CD4-positive, CD25-positive, alpha-beta regulatory T cell (primary cell): ENCODE measurements at regions not wholly inside any gene's neighbourhood (a gene's known extent, or its start where the extent isn't known, plus 50 kb on each side); places are given as distances from the start of the nearest gene placed in this dataset.
A peak's percentile ranks its signal among the peaks of the same experiment; 100 is the strongest.

Source experiments
- ATAC-seq, 2 donors: fragments of 150-1000 bp; cut with Tn5 transposase; one replicate each; pipeline ENCODE4 v1.10.0; 2021; ENCODE audit warnings: low read depth in 2 of 2, moderate number of reproducible peaks in 2 of 2, moderate library complexity in 1 of 2
- DNase-seq, 3 donors: peaks; one replicate each; pipeline versions ENCODE4 v3.0.0 to v3.0.0-alpha.2; 2012 to 2022; ENCODE audit warnings: mixed read lengths in 1 of 3
- H3K27ac ChIP-seq: one replicate; pipeline ENCODE4 v1.7.0; 2013; ENCODE audit warnings: mild to moderate bottlenecking, low read length; ENCODE audit not compliant: insufficient read depth, poor library complexity, severe bottlenecking
- H3K27me3 ChIP-seq: one replicate; pipeline ENCODE4 v1.7.0; 2013; ENCODE audit warnings: low read length; ENCODE audit not compliant: control insufficient read depth, insufficient read depth
- H3K36me3 ChIP-seq: one replicate; pipeline ENCODE4 v1.7.0; 2013; ENCODE audit warnings: mild to moderate bottlenecking, low read length, moderate library complexity; ENCODE audit not compliant: control insufficient read depth, insufficient read depth
- H3K4me1 ChIP-seq: 2 replicates; pipeline ENCODE4 v1.7.0; 2013; ENCODE audit warnings: mild to moderate bottlenecking, low read length; ENCODE audit not compliant: insufficient read depth, control insufficient read depth, poor library complexity, severe bottlenecking
- H3K4me3 ChIP-seq: one replicate; pipeline ENCODE4 v1.7.0; 2013; ENCODE audit warnings: low read depth, mild to moderate bottlenecking, low read length, moderate library complexity
- H3K9me3 ChIP-seq, 2 experiments: 1 replicate in 1 of 2; 2 replicates in 1 of 2; pipeline ENCODE4 v1.7.0; 2013; ENCODE audit warnings: low read length in 2 of 2, mild to moderate bottlenecking in 1 of 2, moderate library complexity in 1 of 2; ENCODE audit not compliant: control insufficient read depth in 2 of 2
- H3K27ac Mint-ChIP-seq, 3 donors: one replicate each; pipeline ENCODE4 v1.8.0; 2020 to 2022; ENCODE audit warnings: mild to moderate bottlenecking in 3 of 3, mixed read lengths in 3 of 3, moderate library complexity in 2 of 3
- H3K27me3 Mint-ChIP-seq: one replicate; pipeline ENCODE4 v1.8.0; 2022; ENCODE audit warnings: mild to moderate bottlenecking, mixed read lengths
- H3K36me3 Mint-ChIP-seq: one replicate; pipeline ENCODE4 v1.8.0; 2020; ENCODE audit warnings: mixed read lengths
- H3K4me1 Mint-ChIP-seq, 4 donors: one replicate each; pipeline ENCODE4 v1.8.0; 2020 to 2022; ENCODE audit warnings: mixed read lengths in 4 of 4, mild to moderate bottlenecking in 1 of 4
- H3K4me3 Mint-ChIP-seq, 4 donors: one replicate each; pipeline ENCODE4 v1.8.0; 2020 to 2022; ENCODE audit warnings: mild to moderate bottlenecking in 4 of 4, mixed read lengths in 4 of 4, moderate library complexity in 3 of 4
- H3K9me3 Mint-ChIP-seq, 7 donors: one replicate each; pipeline ENCODE4 v1.8.0; 2020 to 2022; ENCODE audit warnings: mixed read lengths in 7 of 7, mild to moderate bottlenecking in 3 of 7, moderate library complexity in 2 of 7

- Histone ChIP-seq H3K4me1 (no peaks in the 10 kb centered on the region), H3K4me3 (no peak overlapping the region), H3K9me3 (no peaks in the 10 kb centered on the region), H3K36me3 (no peaks in the 10 kb centered on the region), H3K27ac (no peak overlapping the region), H3K27me3 (no peaks in the 10 kb centered on the region)
- no peak for ATAC-seq
- Mint-ChIP-seq H3K4me1 (peaks cover 0 to 4% (median under 1%) of the 10 kb centered on the region in 4 donors), H3K27me3 (peaks cover 29% of the 10 kb centered on the region), H3K4me3 (no peak overlapping the region), H3K36me3 (no peaks in the 10 kb centered on the region), H3K9me3 (peaks cover 0 to 5% (median 0%) of the 10 kb centered on the region in 7 donors), H3K27ac (no peak overlapping the region)
- no peak for DNase-seq
These were observed 57.3 kb upstream of the GSAP start for GRCh38 chr7:77473229-77474005.

DNA sequence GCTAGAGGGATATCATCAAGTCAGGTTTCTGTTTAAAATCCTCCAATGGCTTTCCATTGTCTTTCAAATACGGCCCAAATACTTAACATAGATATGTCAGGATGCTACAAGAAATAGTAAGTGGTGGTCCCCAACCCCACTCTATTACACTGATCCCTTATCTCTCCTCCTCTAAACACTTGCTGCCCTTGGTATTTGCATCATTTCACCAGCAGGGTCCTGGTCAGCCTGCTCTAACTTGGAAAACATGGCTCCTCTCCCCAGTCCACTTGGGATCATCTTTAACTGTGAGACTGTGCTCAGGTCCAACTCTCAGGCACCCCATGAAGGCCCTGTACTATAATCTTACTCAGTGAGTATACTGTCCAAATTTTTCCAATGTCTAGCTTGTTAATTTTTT, 53.8 kb upstream of the GSAP start:
- H3K27ac Mint-ChIP-seq, result peak overlapping the region in 1 of 3 donors; percentile 79
- Histone ChIP-seq H3K4me3 (no peak overlapping the region), H3K36me3 (no peaks in the 10 kb centered on the region)

GRCh38 chr7:77467408-77467807, 51.3 kb upstream of the GSAP start:
- Histone ChIP-seq H3K4me1 (no peaks in the 10 kb centered on the region), H3K36me3 (no peaks in the 10 kb centered on the region), H3K27ac (no peak overlapping the region), H3K27me3 (no peaks in the 10 kb centered on the region), H3K4me3 (no peak overlapping the region), H3K9me3 (no peaks in the 10 kb centered on the region)
- no peak overlapping the region for H3K4me3 Mint-ChIP-seq
- H3K4me1 Mint-ChIP-seq, result peaks cover 0 to 4% (median 2%) of the 10 kb centered on the region in 4 donors
- peaks cover 16% of the 10 kb centered on the region for H3K27me3 Mint-ChIP-seq
- H3K27ac Mint-ChIP-seq, result no peak overlapping the region
- ATAC-seq, result no peak
- no peak for DNase-seq
- H3K36me3 Mint-ChIP-seq, result no peaks in the 10 kb centered on the region
- H3K9me3 Mint-ChIP-seq, result peaks cover 0 to 5% (median 0%) of the 10 kb centered on the region in 7 donors

More for the DNA sequence above, 53.8 kb upstream of the GSAP start:
- Mint-ChIP-seq H3K36me3 (no peaks in the 10 kb centered on the region), H3K4me1 (peaks cover 0 to 4% (median under 1%) of the 10 kb centered on the region in 4 donors), H3K9me3 (peaks cover 0 to 5% (median 0%) of the 10 kb centered on the region in 7 donors), H3K27me3 (peaks cover 23% of the 10 kb centered on the region), H3K4me3 (no peak overlapping the region)
- ATAC-seq (no peak), DNase-seq (no peak)
- H3K9me3 ChIP-seq, result no peaks in the 10 kb centered on the region
- H3K27ac ChIP-seq, result no peak overlapping the region
- no peaks in the 10 kb centered on the region for H3K4me1 ChIP-seq
- no peaks in the 10 kb centered on the region for H3K27me3 ChIP-seq

GRCh38 chr7:77466450-77466849, 50.3 kb upstream of the GSAP start:
- Histone ChIP-seq H3K9me3 (no peaks in the 10 kb centered on the region), H3K4me3 (no peak overlapping the region), H3K27me3 (no peaks in the 10 kb centered on the region), H3K4me1 (no peaks in the 10 kb centered on the region), H3K36me3 (no peaks in the 10 kb centered on the region), H3K27ac (no peak overlapping the region)
- Mint-ChIP-seq H3K4me3 (no peak overlapping the region), H3K27me3 (peaks cover 11% of the 10 kb centered on the region), H3K27ac (no peak overlapping the region), H3K9me3 (peaks cover 0 to 5% (median 0%) of the 10 kb centered on the region in 7 donors), H3K4me1 (peaks cover 0 to 4% (median 2%) of the 10 kb centered on the region in 4 donors), H3K36me3 (no peaks in the 10 kb centered on the region)
- no peak for ATAC-seq
- DNase-seq, result no peak
